GM13976 (cell line): ENCODE measurements at regions not wholly inside any gene's neighbourhood (a gene's known extent, or its start where the extent isn't known, plus 50 kb on each side); places are given as distances from the start of the nearest gene placed in this dataset.

Experiments used
- DNase-seq: peaks from one replicate; pipeline ENCODE4 v3.0.0; 2012; ENCODE audit warnings: low spot score
- in situ Hi-C: fragments of 300-500 bp; cut with MboI; formaldehyde crosslinking; loops from one replicate; pipeline ENCODE4 v1.12.0; 2022; ENCODE audit warnings: low sequenced_read_pairs, mixed read lengths, inconsistent platforms; ENCODE audit not compliant: unreplicated experiment
- TF ChIP-seq, protein P1 (sequence below): IDR thresholded peaks from 2 replicates; pipeline ENCODE4 v1.5.1; 2012; ENCODE audit warnings: borderline replicate concordance, mild to moderate bottlenecking; ENCODE audit not compliant: insufficient read depth; ENCODE audit errors: extremely low read depth, missing control alignments, control extremely low read depth

DNA sequence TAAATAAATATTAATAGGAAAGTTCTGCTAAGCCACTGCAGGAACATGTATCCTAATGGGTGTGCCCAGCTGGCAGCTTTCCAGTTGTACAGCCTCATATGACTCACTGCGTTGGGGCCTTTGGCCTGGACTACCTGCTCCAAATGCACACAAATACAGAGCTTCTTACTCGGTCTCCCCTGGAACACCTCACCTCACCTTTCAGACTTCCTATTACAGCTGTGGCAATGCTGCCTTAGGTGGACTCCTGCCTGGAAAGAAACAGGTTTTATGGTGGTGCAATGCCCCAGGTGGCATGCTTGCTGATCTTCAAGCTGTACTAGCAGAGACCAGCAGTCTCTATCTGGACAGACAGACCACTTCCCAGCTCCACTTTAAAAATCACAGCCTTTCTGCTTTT, 85.7 kb upstream of the EXOC1L start:
- TF ChIP-seq, protein P1, sequence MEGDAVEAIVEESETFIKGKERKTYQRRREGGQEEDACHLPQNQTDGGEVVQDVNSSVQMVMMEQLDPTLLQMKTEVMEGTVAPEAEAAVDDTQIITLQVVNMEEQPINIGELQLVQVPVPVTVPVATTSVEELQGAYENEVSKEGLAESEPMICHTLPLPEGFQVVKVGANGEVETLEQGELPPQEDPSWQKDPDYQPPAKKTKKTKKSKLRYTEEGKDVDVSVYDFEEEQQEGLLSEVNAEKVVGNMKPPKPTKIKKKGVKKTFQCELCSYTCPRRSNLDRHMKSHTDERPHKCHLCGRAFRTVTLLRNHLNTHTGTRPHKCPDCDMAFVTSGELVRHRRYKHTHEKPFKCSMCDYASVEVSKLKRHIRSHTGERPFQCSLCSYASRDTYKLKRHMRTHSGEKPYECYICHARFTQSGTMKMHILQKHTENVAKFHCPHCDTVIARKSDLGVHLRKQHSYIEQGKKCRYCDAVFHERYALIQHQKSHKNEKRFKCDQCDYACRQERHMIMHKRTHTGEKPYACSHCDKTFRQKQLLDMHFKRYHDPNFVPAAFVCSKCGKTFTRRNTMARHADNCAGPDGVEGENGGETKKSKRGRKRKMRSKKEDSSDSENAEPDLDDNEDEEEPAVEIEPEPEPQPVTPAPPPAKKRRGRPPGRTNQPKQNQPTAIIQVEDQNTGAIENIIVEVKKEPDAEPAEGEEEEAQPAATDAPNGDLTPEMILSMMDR, result no peak
- no peak for DNase-seq
- in situ Hi-C loops, result loop anchor here (25.0 kb wide), 1 partner anchor 397 kb away; the partner anchor contains the start of gene SRD5A3

DNA sequence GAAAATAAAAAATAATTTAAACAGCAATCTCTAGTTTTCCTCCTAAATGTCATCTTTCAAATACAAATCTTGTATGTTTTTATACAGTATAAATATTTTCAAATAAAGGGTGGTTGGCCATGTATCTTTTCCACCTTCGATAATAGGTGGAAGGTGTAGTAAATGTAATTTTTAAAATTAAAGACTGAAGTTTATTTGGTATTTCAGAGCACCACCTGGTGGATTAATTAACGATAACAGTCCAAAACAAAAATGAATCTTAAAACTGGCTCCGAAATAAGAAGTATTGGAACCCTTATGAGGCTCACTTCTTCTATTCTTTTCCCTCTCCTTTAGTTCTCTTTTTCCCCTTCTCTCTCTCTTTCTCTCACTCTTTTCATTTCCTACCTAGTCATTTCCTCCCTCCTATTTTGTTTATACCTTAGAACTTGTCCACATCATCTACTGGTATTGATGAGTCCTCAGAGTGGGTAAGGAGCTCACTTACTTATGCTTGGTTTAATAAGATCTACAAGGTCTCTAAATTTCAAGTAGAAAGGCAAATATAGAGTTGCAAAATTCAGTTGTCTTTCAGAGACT, 82.9 kb upstream of the EXOC1L start:
- TF ChIP-seq, protein P1, result no peak
- peak; percentile 28 for DNase-seq
- in situ Hi-C loops, result loop anchor here (25.0 kb wide), 1 partner anchor 399 kb away; the partner anchor contains the start of gene SRD5A3

DNA sequence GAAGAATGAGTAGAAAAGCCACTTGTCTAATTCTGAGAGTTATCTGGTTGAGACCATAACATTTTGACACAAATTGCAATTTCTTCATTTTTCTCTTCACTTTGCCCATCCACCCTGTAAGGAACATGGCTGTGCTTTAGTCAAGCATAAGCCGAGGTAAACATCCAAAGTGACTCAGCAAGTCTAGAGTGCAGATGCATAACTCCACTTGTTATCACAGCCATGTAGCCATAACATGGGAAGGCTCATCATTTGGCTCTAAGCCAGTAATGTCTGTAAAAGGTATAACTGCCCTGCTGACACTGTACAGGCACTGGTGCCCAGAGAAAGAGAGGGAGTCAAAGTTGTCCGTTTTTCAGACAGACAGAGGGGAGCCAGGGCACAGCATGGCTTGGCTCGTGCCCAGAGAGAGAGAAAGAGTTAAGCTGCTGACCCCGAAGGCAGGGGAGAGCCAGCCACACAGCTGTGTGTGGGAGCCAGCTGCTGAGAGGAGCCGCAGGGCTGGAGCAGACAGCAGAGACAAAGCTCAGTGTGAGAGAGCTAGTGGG, 76.9 kb upstream of the EXOC1L start:
- no peak for DNase-seq
- in situ Hi-C loops, result loop anchor here (25.0 kb wide), 1 partner anchor 405 kb away; the partner anchor contains the start of gene SRD5A3
- TF ChIP-seq, protein P1, result no peak

DNA sequence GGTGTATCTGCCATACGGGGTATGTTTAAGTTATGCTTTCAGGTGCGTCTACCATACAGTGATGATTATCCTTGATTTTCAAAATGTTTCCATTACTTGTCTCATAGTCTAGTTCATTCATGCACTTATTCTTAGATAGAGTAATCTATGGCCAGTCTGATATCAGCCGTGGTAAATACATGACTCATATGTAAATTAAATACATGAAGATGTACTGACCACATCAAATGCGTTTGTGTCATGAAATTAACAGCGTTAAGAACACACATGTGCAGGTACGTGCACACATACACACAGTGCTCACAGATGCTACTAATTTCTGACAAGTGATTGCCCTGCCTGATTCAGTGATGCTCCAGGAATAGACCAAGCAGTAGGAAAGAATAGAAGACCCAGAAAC, 75.2 kb upstream of the EXOC1L start:
- TF ChIP-seq, protein P1, result no peak
- no peak for DNase-seq
- in situ Hi-C loops, result loop anchor here (25.0 kb wide), 1 partner anchor 407 kb away; the partner anchor contains the start of gene SRD5A3

DNA sequence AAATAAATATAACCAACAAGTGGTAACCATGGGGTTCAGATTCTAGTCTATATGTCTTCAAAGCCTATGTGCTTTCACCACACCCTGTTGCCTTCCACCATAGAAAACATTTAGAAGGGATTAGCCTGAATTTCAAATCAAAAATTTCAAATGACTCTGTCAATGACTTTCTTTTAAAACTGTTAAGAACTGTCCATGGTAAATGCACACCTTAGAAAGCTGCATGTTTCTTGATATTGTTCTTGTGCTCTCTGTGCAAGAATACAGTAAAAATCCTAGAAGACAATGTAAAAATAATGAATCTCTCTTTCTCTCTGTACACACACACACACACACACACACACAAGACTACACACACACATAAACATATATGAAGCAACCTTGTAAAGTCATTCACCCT, 74.6 kb upstream of the EXOC1L start:
- in situ Hi-C loops, result loop anchor here (25.0 kb wide), 1 partner anchor 408 kb away; the partner anchor contains the start of gene SRD5A3
- TF ChIP-seq, protein P1, result no peak

DNA sequence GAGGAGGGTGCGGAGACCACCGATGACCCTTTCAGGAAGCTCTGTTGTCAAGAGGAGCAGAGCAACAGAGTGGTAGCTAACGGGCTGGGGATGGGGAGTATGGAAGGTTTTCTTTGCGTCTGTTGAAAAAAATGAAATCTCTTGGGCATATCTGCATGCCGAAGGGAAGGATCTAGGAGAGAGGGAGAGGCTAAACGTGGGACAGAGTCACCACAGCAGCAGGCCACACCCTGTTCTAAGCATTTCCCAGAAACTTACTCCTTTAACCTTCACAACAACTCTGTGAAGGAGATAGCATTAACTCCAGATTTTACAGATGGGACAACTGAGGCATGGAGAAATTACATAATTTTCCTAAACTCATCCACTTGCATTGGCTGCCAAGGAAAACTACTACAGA, 71.8 kb upstream of the EXOC1L start:
- in situ Hi-C loops, result loop anchor here (25.0 kb wide), 1 partner anchor 410 kb away; the partner anchor contains the start of gene SRD5A3
- no peak for DNase-seq
- TF ChIP-seq, protein P1, result no peak

More for the DNA sequence above, 74.6 kb upstream of the EXOC1L start:
- DNase-seq, result no peak

DNA sequence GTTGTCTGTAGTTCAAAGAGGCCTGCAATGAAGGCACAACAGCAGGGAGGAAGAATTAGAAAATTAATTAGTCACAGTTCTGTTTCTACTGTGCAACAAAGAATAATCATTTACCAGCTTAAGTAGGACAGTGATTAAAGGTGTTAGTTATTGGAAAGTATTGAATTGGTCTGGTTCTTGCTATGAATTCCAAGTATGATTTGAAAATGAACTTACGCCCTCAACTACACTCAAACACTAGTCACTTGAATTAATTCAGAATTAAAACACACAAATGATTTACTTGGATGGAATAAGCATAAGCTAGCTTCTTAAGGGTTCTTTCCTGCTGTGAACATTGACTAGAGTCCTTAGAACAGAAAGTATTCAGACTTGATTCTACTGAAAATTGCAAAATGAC, 69.9 kb upstream of the EXOC1L start:
- TF ChIP-seq, protein P1, result no peak
- in situ Hi-C loops, result loop anchor here (25.0 kb wide), 1 partner anchor 412 kb away; the partner anchor contains the start of gene SRD5A3
- DNase-seq, result no peak
